Upper lobe of left lung (tissue), 4 donors: ENCODE measurements at regions not wholly inside any gene's neighbourhood (a gene's known extent, or its start where the extent isn't known, plus 50 kb on each side); places are given as distances from the start of the nearest gene placed in this dataset.

Source experiments
- EP300 ChIP-seq, 4 donors: sonication (generic); formaldehyde crosslinking; IDR thresholded peaks; one replicate each; pipeline ENCODE4 v1.5.1; 2017; ENCODE audit warnings: antibody characterized with exemption in 4 of 4, control low read depth in 2 of 4
- TF ChIP-seq, protein P1 (sequence below), 6 experiments: fragments of 450-650 bp in 4 of 6; fragments of 200-600 bp in 2 of 6; sonication (generic) in 2 of 6; IDR thresholded peaks; one replicate each; pipeline ENCODE4 v1.5.1; 2016 to 2019; ENCODE audit warnings: antibody characterized with exemption in 6 of 6

DNA sequence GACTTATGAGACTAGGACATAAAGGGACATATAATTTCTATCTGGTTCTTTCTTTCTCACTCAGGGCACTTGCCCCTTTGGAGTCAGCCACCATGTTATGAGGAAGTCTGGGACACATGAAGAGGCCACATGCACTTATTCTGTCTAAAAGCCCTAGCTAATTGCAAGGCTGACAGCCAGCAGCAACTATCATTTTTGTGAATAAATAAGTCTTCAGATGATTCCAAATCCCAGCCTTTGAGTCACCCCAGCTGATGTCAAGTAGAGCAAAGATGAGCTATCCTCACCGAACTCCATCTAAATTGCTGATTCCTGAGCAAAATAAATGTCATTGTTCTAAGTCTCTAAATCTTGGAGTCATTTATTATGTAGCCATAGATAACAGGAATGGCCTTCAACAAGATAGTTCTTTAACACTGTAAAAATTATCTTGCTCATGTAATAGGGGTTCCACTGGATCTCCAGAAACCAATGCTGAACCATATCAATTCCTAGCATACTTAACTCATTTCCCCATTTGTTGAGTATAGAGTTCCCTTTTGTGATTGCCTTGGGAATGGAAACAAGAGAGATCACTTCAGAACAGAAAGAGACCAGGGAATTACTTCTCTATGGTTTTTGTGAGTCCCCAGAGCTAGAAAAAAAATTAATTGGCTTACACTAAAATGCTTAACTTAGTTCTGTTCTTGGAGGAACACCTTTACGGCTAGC lies 50.6 kb upstream of the FN1 start:
- no peak for TF ChIP-seq EP300 (IDR thresholded peaks at IDR 0.05)
- TF ChIP-seq, protein P1, sequence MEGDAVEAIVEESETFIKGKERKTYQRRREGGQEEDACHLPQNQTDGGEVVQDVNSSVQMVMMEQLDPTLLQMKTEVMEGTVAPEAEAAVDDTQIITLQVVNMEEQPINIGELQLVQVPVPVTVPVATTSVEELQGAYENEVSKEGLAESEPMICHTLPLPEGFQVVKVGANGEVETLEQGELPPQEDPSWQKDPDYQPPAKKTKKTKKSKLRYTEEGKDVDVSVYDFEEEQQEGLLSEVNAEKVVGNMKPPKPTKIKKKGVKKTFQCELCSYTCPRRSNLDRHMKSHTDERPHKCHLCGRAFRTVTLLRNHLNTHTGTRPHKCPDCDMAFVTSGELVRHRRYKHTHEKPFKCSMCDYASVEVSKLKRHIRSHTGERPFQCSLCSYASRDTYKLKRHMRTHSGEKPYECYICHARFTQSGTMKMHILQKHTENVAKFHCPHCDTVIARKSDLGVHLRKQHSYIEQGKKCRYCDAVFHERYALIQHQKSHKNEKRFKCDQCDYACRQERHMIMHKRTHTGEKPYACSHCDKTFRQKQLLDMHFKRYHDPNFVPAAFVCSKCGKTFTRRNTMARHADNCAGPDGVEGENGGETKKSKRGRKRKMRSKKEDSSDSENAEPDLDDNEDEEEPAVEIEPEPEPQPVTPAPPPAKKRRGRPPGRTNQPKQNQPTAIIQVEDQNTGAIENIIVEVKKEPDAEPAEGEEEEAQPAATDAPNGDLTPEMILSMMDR (IDR thresholded peaks at IDR 0.05), result no peak
